Pancreas (tissue), 10 donors: ENCODE measurements at regions not wholly inside any gene's neighbourhood (a gene's known extent, or its start where the extent isn't known, plus 50 kb on each side); places are given as distances from the start of the nearest gene placed in this dataset.

Source experiments
- ATAC-seq, 4 donors: fragments of 200-7000 bp; cut with Tn5 transposase; one replicate each; pipeline versions ENCODE4 v1.8.0 to v1.9.1; 2020; ENCODE audit warnings: mild to moderate bottlenecking in 4 of 4, moderate library complexity in 4 of 4
- DNase-seq, 6 donors: peaks; one replicate each; pipeline ENCODE4 v3.0.0-alpha.2; 2020
- FAIRE-seq: peaks from 2 replicates; lab custom pipeline; 2012; peaks lifted over from hg19 to GRCh38; lab: Jason Lieb, UNC
- H3K27ac ChIP-seq, 4 donors: fragments of 200-600 bp; sonication (generic); 1 replicate in 3 of 4; 2 replicates in 1 of 4; pipeline versions ENCODE4 v1.5.0 to v1.8.0; 2020
- H3K27me3 ChIP-seq, 4 donors: fragments of 200-600 bp; one replicate each; pipeline ENCODE4 v1.8.0; 2021
- H3K36me3 ChIP-seq, 3 donors: fragments of 200-600 bp; sonication (generic) in 1 of 3; one replicate each; pipeline versions ENCODE4 v1.5.0 to v1.8.0; 2020 to 2021
- H3K4me1 ChIP-seq, 3 donors: fragments of 200-600 bp; one replicate each; pipeline ENCODE4 v1.8.0; 2021
- H3K4me3 ChIP-seq, 4 donors: fragments of 200-600 bp; sonication (generic) in 2 of 4; one replicate each; pipeline versions ENCODE4 v1.5.0 to v1.8.0; 2020 to 2021
- H3K9me3 ChIP-seq, 4 donors: fragments of 200-600 bp; one replicate each; pipeline ENCODE4 v1.8.0; 2021
- CTCF ChIP-seq, 4 donors: fragments of 200-600 bp; sonication (generic) in 3 of 4; IDR thresholded peaks; one replicate each; pipeline versions ENCODE4 v1.5.0 to v1.8.0; 2021; ENCODE audit warnings: antibody characterized with exemption in 4 of 4
- WGBS, 2 donors: extraction: QIAGEN DNeasy Blood & Tissue Kit; methylation state at CpG; one replicate each; pipeline ENCODE4 v1.1.7; 2013; 5-methylcytosine and 5-hydroxymethylcytosine counted together
- intact Hi-C, 3 donors: fragments of 100-400 bp; cut with DNase I; formaldehyde crosslinking; loops; one replicate each; pipeline versions ENCODE4 v1.11.1 to v1.14.2; 2022
- donor health status: healthy with polysubstance abuse.
- donor health status: DM: no; HTN: no; CAD: no; lungs with moderate emphysema.
- donor health status: DM: no; HTN: no; CAD: no.
- donor health status: control.
- donor health status: control.
- donor health status: Bipolar disorder and iron deficiency.
- donor health status: DM: yes; HTN: yes; CAD: no.
- donor health status: DM: no; HTN: no; CAD: no.
- donor health status: DM: no; HTN: no; CAD: no.
- donor health status: DM: yes; HTN: yes; CAD: no.

DNA sequence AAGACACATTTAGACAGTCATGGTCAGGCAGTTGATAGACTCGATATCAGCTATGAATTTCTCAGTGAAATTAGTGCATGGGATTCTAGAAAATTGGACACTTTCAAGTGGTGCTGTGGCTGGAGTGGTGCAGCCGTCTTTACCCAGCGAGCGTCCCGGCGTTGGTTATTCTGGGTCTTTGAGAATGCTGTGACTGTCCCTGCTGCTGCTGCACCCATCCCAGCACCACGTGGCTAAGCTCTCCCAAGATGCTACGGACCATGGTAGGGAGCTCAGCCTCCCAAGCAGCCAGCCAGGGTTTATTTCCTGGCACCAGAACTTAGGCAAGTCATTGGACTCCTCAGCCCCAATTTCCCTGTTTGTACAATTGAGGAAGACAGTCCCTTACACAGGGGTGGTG, 147.2 kb upstream of the RPS6KA2 start:
- H3K27ac ChIP-seq: no peak overlapping the region
- no peaks in the 10 kb centered on the region for H3K4me1 ChIP-seq
- no peaks in the 10 kb centered on the region for H3K27me3 ChIP-seq
- no peak for DNase-seq
- H3K4me3 ChIP-seq: no peak overlapping the region
- ATAC-seq: no peak
- no peaks in the 10 kb centered on the region for H3K36me3 ChIP-seq
- H3K9me3 ChIP-seq: no peaks in the 10 kb centered on the region
- 58 to 72% methylated on average over 8 of the region's 8 CpGs for WGBS, 2 donors
- intact Hi-C loops: loop anchor here in 2 of 3 donors (10.0 kb wide), 3 partner anchors 211 to 371 kb away; partner anchors contain the start of gene CEP43 (in 1 of the 2)
- no peak for TF ChIP-seq CTCF (IDR thresholded peaks at IDR 0.05)
- FAIRE-seq: no peak

DNA sequence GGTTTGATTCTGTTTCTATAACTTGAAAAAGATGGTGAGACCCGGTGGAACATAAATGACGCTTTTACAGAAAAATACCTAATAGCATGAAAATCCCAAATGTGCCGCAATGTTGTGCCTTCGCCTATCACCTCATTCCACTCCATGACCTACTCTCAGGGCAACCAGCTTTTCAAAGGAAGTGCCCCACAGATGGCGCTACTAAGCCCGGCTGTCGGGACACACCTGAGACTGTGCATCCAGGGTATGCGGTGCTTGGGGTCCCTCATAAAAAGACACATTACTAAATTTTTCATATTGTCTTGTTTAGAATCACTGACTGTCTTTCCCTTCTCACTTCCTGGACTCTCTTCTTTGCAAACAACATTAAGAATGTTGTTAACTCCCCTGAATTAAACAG, 145.5 kb upstream of the RPS6KA2 start:
- Histone ChIP-seq H3K27ac (no peak overlapping the region), H3K36me3 (no peaks in the 10 kb centered on the region), H3K27me3 (no peaks in the 10 kb centered on the region), H3K4me1 (no peaks in the 10 kb centered on the region), H3K4me3 (no peak overlapping the region), H3K9me3 (no peaks in the 10 kb centered on the region)
- DNase-seq (no peak), FAIRE-seq (no peak), ATAC-seq (no peak)
- intact Hi-C loops: loop anchor here in 2 of 3 donors (10.0 kb wide), 3 partner anchors 212 to 372 kb away; partner anchors contain the start of gene CEP43 (in 1 of the 2)
- WGBS, 2 donors: 36 to 56% methylated on average over 8 of the region's 8 CpGs
- TF ChIP-seq CTCF (IDR thresholded peaks at IDR 0.05): no peak

DNA sequence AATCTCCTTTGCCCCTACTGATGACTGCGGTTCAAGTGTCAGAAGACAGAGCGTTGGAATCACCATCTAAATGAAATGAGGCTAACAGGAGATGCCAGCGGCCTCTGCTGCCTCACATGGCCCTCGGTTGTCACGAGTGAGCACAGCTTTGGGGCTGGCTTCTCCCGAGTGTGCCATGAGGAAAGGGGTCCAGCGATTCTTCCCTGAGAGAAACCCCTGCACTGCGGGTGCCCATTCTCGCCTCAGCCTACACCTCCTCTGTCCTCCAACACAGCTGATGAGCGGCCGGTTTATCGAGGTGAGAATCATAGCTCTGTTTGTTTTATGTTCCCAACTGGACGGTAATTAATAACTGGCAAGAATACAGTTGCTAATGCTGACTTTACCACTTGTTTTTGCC, 144.7 kb upstream of the RPS6KA2 start:
- intact Hi-C loops: loop anchor here in 2 of 3 donors (10.0 kb wide), 3 partner anchors 213 to 373 kb away; partner anchors contain the start of gene CEP43 (in 1 of the 2)
- DNase-seq: no peak
- no peak for FAIRE-seq
- Histone ChIP-seq H3K27me3 (no peaks in the 10 kb centered on the region), H3K9me3 (no peaks in the 10 kb centered on the region), H3K4me3 (no peak overlapping the region), H3K27ac (no peak overlapping the region), H3K36me3 (no peaks in the 10 kb centered on the region), H3K4me1 (no peaks in the 10 kb centered on the region)
- no peak for TF ChIP-seq CTCF (IDR thresholded peaks at IDR 0.05)
- WGBS, 2 donors: 74 to 83% methylated on average over 13 of the region's 13 CpGs
- no peak for ATAC-seq

- no peak for TF ChIP-seq CTCF (IDR thresholded peaks at IDR 0.05)
- no peak for ATAC-seq
- H3K27me3 ChIP-seq: no peaks in the 10 kb centered on the region
- no peaks in the 10 kb centered on the region for H3K36me3 ChIP-seq
- 77 to 80% methylated on average over 19 of the region's 19 CpGs for WGBS, 2 donors
- H3K4me3 ChIP-seq: no peak overlapping the region
- FAIRE-seq: no peak
- DNase-seq: no peak
- intact Hi-C loops: loop anchor here in 2 of 3 donors (10.0 kb wide), 3 partner anchors 214 to 374 kb away; partner anchors contain the start of gene CEP43 (in 1 of the 2)
- no peaks in the 10 kb centered on the region for H3K9me3 ChIP-seq
- H3K4me1 ChIP-seq: no peaks in the 10 kb centered on the region
- H3K27ac ChIP-seq: no peak overlapping the region
These were observed 143.4 kb upstream of the RPS6KA2 start for GRCh38 chr6:166770216-166771116.
